ENCODE measurements at regions not wholly inside any gene's neighbourhood (a gene's known extent, or its start where the extent isn't known, plus 50 kb on each side); places are given as distances from the start of the nearest gene placed in this dataset.

DNA sequence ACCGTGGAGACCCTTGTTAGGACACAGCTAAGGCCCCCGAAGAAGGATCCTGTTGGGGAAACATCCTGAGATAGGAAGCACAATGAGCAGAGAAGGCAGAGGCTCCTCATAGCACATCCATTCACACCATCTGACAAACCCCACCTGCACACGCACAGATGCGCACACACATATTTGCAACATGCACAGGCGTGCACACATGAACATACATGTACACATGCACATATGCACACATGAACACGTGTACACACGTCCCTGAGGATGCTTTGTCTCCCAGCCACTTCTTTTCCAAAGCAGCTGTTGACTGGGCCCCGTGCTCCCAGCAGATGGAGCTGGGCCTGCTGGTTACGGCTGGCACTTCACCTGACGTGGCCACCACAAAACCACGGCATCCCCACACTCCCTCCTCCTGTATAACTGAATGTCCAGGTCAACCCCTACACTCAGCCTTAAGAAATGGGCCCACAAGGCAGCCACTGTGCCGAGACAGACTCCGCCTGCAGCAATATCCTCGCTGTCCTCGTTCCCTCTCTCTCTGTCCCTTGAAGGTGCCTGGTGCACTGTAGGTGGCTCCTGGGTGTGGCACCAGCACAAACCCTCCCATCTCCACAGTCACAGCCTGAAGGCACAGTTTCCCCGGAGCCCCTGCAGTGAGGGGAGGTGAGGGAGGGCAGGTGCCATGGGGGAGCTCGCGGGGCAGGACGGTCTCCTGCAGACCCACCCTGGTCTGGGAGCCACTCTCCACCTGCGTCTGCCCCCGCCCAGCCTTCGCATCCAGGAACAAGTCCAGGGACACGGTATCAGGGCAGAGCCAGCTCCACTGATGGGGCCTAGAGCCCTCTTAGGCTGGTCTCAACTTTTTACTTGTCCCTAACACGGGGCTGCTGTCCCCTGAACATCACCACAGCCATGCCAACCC lies 183.0 kb downstream of the RBFOX3 start:
- TF ChIP-seq POLR2AphosphoS5 (IDR thresholded peaks at IDR 0.05) (no peak), EP300 (IDR thresholded peaks at IDR 0.05) (no peak), POLR2A (IDR thresholded peaks at IDR 0.05) (no peak)
- H3K4me1 ChIP-seq: no peaks in the 10 kb centered on the region
- no peaks in the 10 kb centered on the region for H3K36me3 ChIP-seq
- no peaks in the 10 kb centered on the region for H3K9me3 ChIP-seq
- H3K27ac ChIP-seq: no peak overlapping the region
- 75 to 77% methylated on average over 6 to 14 of the region's 24 CpGs for WGBS, 2 donors (ENCODE audit: low coverage in 1 of 2)
- H3K27me3 ChIP-seq: peaks cover 46% of the 10 kb centered on the region
- no peak for ATAC-seq
- H3K4me3 ChIP-seq: no peak overlapping the region

DNA sequence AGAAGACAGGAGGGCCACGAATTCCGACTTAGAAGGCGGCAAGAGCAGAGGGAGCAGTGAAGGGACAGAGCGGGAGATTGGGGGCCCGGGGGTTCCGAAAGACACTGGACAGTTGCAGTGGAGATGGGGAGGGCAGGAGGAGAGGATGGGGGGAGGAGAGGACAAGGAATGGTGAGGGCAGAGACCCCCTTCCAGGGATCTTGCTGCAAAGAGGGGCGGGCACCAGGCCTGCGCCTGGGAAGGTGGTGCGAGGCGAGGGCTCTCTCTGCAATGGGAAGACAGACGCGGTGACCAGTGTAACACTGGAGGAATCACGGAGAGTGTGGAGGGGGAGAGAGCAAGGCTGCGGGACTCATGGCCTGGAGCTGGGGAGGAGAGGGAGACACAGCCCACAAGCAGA lies 185.2 kb downstream of the RBFOX3 start:
- Histone ChIP-seq H3K4me1 (peaks cover 0 to under 1% (median 0%) of the 10 kb centered on the region in 3 donors), H3K27me3 (peaks cover 41% of the 10 kb centered on the region), H3K4me3 (no peak overlapping the region), H3K36me3 (no peaks in the 10 kb centered on the region), H3K27ac (no peak overlapping the region), H3K9me3 (no peaks in the 10 kb centered on the region)
- 74 to 86% methylated on average over 4 to 14 of the region's 14 CpGs for WGBS, 2 donors (ENCODE audit: low coverage in 1 of 2)
- ATAC-seq: no peak
- TF ChIP-seq, protein P1, sequence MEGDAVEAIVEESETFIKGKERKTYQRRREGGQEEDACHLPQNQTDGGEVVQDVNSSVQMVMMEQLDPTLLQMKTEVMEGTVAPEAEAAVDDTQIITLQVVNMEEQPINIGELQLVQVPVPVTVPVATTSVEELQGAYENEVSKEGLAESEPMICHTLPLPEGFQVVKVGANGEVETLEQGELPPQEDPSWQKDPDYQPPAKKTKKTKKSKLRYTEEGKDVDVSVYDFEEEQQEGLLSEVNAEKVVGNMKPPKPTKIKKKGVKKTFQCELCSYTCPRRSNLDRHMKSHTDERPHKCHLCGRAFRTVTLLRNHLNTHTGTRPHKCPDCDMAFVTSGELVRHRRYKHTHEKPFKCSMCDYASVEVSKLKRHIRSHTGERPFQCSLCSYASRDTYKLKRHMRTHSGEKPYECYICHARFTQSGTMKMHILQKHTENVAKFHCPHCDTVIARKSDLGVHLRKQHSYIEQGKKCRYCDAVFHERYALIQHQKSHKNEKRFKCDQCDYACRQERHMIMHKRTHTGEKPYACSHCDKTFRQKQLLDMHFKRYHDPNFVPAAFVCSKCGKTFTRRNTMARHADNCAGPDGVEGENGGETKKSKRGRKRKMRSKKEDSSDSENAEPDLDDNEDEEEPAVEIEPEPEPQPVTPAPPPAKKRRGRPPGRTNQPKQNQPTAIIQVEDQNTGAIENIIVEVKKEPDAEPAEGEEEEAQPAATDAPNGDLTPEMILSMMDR (IDR thresholded peaks at IDR 0.05): no peak
- TF ChIP-seq POLR2AphosphoS5 (IDR thresholded peaks at IDR 0.05): no peak
- TF ChIP-seq POLR2A (IDR thresholded peaks at IDR 0.05): no peak
- no peak for TF ChIP-seq EP300 (IDR thresholded peaks at IDR 0.05)

DNA sequence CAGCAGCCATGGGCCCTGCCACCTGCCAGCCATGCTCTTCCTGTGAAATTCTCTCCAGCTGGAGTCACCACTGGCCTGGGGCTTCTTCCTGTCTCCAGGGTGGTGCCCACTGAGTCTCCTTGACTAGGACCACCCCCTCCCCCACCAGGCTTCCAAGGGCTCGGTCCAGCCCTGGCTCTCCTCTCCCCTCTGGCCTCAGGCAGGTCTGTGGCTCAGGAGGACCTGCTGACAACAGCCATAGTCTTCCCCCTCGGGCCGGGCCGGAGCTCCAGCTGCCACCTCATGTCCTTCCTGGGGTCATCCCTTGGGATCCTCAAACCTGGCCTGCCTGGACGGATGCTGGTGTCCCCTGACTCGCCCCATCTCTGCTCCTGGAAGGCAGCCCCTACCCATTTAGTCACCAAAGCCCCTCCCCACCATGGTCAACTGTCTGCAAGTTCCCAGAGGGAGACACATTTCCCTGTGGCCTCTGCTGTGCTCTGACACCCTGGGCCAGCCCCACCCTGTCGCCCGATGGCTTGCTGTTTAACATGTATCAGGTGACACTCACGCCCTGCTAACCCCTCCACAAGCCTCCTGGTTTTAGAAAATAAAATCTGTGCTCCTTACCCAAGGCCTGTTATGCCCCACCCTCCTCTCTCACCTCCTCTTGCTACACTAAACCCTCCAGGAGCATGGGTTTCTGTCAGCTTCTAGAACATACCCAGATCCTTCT lies 186.2 kb downstream of the RBFOX3 start:
- H3K27me3 ChIP-seq: peaks cover 42% of the 10 kb centered on the region
- H3K27ac ChIP-seq: no peak overlapping the region
- ATAC-seq: no peak
- H3K9me3 ChIP-seq: no peaks in the 10 kb centered on the region
- no peak overlapping the region for H3K4me3 ChIP-seq
- no peaks in the 10 kb centered on the region for H3K36me3 ChIP-seq
- TF ChIP-seq POLR2AphosphoS5 (IDR thresholded peaks at IDR 0.05) (no peak), POLR2A (IDR thresholded peaks at IDR 0.05) (no peak), EP300 (IDR thresholded peaks at IDR 0.05) (no peak)
- TF ChIP-seq, protein P1 (IDR thresholded peaks at IDR 0.05): no peak
- WGBS, 2 donors (ENCODE audit: low coverage in 1 of 2): 53 to 71% methylated on average over 4 to 7 of the region's 9 CpGs
- H3K4me1 ChIP-seq: peaks cover 0 to 7% (median 0%) of the 10 kb centered on the region in 3 donors

DNA sequence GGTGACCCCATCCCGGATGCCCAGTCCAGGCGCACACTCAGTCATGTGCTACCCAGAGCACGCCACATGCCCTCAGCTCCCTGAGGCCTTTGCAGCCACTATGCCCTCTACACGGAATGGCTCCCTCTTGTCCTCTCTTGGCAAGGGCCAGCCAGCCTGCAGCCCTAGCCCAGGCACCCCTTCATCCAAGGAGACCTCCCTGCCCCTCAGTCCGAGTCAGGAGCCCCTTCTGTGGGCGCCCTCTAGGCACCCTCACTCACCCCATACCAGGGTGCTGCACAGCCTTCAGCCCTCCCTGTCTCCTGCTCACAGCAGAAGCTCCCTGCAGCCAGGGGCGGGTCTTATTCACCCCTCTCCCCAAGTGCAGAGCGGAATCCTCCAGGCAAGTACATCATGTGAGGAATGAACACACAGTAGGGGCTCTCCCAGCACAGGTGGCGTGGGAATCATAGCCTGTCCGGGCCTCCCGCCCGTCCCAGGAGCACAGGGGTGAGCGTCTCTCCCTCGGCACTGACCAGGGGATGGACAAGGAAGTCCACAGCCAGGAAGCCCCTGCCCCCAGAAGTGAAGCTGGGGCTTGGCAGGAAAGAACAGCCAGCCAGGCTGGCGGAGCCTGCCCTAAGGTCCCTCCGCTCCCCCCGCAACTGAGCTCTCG lies 186.9 kb downstream of the RBFOX3 start:
- 60% methylated on average over 1 of the region's 18 CpGs; no CpG with 5 or more reads in 1 of the 2 donors for whole genome bisulfite sequencing, 2 donors (ENCODE audit: low coverage in 1 of 2)
- Histone ChIP-seq H3K4me1 (peaks cover 0 to 7% (median 0%) of the 10 kb centered on the region in 3 donors), H3K4me3 (no peak overlapping the region), H3K36me3 (no peaks in the 10 kb centered on the region), H3K27me3 (peaks cover 46% of the 10 kb centered on the region), H3K27ac (no peak overlapping the region), H3K9me3 (no peaks in the 10 kb centered on the region)
- TF ChIP-seq POLR2A (IDR thresholded peaks at IDR 0.05) (no peak), EP300 (IDR thresholded peaks at IDR 0.05) (no peak), POLR2AphosphoS5 (IDR thresholded peaks at IDR 0.05) (no peak)
- TF ChIP-seq, protein P1 (IDR thresholded peaks at IDR 0.05): no peak
- no peak for ATAC-seq

DNA sequence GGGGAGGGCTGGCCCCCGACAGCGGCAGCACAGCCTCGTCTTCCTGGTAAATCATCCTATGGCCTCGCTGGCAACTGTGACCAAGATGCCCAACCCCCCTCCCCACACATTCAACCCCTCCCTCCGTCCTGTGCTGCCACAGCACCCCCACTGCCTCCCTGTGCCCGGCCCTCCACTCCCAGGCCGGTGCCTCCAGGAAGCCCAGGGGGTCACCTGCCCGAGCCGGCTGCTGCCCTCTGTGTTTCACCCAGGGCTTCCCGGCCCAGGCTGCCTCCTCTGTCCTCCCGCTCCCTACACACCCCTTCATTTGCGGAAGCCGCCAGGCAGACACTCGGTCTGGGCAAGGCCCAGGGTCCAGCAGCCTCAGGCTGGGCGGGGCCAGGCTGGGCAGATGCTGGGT lies 188.6 kb downstream of the RBFOX3 start:
- Histone ChIP-seq H3K9me3 (no peaks in the 10 kb centered on the region), H3K4me3 (no peak overlapping the region), H3K4me1 (peaks cover 0 to 7% (median 0%) of the 10 kb centered on the region in 3 donors), H3K27ac (no peak overlapping the region), H3K27me3 (peaks cover 36% of the 10 kb centered on the region), H3K36me3 (no peaks in the 10 kb centered on the region)
- TF ChIP-seq, protein P1 (IDR thresholded peaks at IDR 0.05): no peak
- no peak for TF ChIP-seq EP300 (IDR thresholded peaks at IDR 0.05)
- TF ChIP-seq POLR2A (IDR thresholded peaks at IDR 0.05): no peak
- TF ChIP-seq POLR2AphosphoS5 (IDR thresholded peaks at IDR 0.05): no peak
- WGBS, 2 donors (ENCODE audit: low coverage in 1 of 2): 69 to 87% methylated on average over 3 of the region's 15 CpGs
- no peak for ATAC-seq
